ENCODE measurements at regions not wholly inside any gene's neighbourhood (a gene's known extent, or its start where the extent isn't known, plus 50 kb on each side); places are given as distances from the start of the nearest gene placed in this dataset.
"Not testable (repeated sequence)": the region's sequence is repeated elsewhere in the genome, so short reads cannot be mapped to it uniquely, and the experiment has no call there.

DNA sequence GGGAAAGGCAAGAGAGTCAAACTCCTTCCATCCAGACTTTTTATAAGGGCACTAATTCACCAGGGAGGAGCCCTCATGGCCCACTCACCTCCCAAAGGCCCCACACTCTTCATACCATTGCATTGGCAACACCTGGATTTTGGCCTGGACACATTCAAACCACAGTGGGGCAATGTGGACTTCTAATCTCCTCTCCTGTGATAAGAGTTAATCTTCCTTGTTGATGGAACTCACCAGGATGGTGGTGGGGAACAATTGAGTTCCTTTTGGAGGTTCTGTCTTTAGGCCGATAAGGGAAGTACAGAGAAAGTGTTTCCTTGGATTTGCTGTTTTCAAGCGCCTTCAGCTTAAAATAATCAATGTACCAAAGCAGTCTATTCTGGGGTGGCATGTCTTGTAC lies 268.7 kb downstream of the CD83 start:
- DNase-seq (ENCODE audit: low read depth, low spot score), result no peak
- no peak overlapping the region for H3K4me3 ChIP-seq (ENCODE audit: low read depth, low read length)
- TF ChIP-seq, protein P1, sequence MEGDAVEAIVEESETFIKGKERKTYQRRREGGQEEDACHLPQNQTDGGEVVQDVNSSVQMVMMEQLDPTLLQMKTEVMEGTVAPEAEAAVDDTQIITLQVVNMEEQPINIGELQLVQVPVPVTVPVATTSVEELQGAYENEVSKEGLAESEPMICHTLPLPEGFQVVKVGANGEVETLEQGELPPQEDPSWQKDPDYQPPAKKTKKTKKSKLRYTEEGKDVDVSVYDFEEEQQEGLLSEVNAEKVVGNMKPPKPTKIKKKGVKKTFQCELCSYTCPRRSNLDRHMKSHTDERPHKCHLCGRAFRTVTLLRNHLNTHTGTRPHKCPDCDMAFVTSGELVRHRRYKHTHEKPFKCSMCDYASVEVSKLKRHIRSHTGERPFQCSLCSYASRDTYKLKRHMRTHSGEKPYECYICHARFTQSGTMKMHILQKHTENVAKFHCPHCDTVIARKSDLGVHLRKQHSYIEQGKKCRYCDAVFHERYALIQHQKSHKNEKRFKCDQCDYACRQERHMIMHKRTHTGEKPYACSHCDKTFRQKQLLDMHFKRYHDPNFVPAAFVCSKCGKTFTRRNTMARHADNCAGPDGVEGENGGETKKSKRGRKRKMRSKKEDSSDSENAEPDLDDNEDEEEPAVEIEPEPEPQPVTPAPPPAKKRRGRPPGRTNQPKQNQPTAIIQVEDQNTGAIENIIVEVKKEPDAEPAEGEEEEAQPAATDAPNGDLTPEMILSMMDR (IDR thresholded peaks at IDR 0.05; ENCODE audit: low read depth, low read length), result no peak
- in situ Hi-C loops (cut with HindIII; ENCODE audit: low sequenced_read_pairs), result no loop called here

GRCh38 chr6:14386668-14387067 lies 269.1 kb downstream of the CD83 start:
- in situ Hi-C loops (cut with HindIII; ENCODE audit: low sequenced_read_pairs), result no loop called here
- H3K4me3 ChIP-seq (ENCODE audit: low read depth, low read length), result no peak overlapping the region
- DNase-seq (ENCODE audit: low read depth, low spot score), result no peak
- TF ChIP-seq, protein P1 (IDR thresholded peaks at IDR 0.05; ENCODE audit: low read depth, low read length), result no peak

GRCh38 chr6:14388371-14388770 lies 270.8 kb downstream of the CD83 start:
- TF ChIP-seq, protein P1 (IDR thresholded peaks at IDR 0.05; ENCODE audit: low read depth, low read length), result no peak

GRCh38 chr6:14389776-14390175 lies 272.2 kb downstream of the CD83 start:
- DNase-seq (ENCODE audit: low read depth, low spot score); H3K4me3 ChIP-seq (ENCODE audit: low read depth, low read length); in situ Hi-C loops (cut with HindIII; ENCODE audit: low sequenced_read_pairs): not testable (repeated sequence)

More at GRCh38 chr6:14388371-14388770, 270.8 kb downstream of the CD83 start:
- in situ Hi-C loops (cut with HindIII; ENCODE audit: low sequenced_read_pairs), result no loop called here
- no peak for DNase-seq (ENCODE audit: low read depth, low spot score)
- no peak overlapping the region for H3K4me3 ChIP-seq (ENCODE audit: low read depth, low read length)

DNA sequence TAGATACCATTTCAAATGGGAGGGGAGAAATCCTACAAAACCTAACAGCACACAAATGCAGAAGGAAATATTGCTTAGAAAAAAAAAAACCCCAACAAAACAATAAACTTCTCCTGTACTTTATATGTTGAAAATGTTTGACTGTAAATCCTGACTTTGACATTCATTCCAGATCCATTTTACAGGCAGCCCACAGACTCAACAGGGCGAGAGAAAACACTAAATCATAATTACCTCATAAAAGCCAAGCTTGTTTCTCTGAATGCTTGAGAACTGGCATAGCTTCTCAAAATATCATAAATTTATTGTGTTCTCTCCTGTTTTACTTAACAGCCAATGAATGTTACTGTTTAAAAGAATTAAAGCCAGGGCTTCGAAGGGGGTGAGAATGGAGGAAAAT lies 273.2 kb downstream of the CD83 start:
- no peak for DNase-seq (ENCODE audit: low read depth, low spot score)
- in situ Hi-C loops (cut with HindIII; ENCODE audit: low sequenced_read_pairs), result no loop called here
- TF ChIP-seq, protein P1 (IDR thresholded peaks at IDR 0.05; ENCODE audit: low read depth, low read length), result no peak
- H3K4me3 ChIP-seq (ENCODE audit: low read depth, low read length), result no peak overlapping the region

DNA sequence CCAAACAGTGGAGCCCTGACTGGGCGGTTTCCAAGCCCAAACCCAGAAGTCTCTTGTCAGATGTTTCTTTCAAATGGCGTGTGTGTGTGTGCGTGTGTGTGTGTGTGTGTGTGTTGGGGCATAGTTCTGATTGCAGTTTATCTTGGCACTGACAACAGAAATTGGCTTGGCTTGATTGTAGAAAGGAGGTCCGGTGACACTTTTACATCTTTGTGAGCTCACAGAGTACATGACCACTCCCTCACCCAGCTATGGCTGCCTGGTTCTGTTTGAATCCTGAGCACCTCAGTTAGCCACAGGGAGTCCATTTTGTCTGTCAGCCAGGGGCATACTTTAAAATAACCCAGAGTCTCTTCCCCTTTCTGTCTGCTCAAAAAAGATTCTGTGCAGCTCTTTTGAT lies 276.3 kb downstream of the CD83 start:
- H3K4me3 ChIP-seq (ENCODE audit: low read depth, low read length), result no peak overlapping the region
- no peak for DNase-seq (ENCODE audit: low read depth, low spot score)
- TF ChIP-seq, protein P1 (IDR thresholded peaks at IDR 0.05; ENCODE audit: low read depth, low read length), result no peak
- in situ Hi-C loops (cut with HindIII; ENCODE audit: low sequenced_read_pairs), result no loop called here

GRCh38 chr6:14396392-14396791 lies 278.8 kb downstream of the CD83 start:
- in situ Hi-C loops (cut with HindIII; ENCODE audit: low sequenced_read_pairs), result no loop called here
- TF ChIP-seq, protein P1 (IDR thresholded peaks at IDR 0.05; ENCODE audit: low read depth, low read length), result no peak
- no peak overlapping the region for H3K4me3 ChIP-seq (ENCODE audit: low read depth, low read length)
- no peak for DNase-seq (ENCODE audit: low read depth, low spot score)

Data from astrocyte of the spinal cord (primary cell).